HepG2 (cell line): ENCODE measurements at regions not wholly inside any gene's neighbourhood (a gene's known extent, or its start where the extent isn't known, plus 50 kb on each side); places are given as distances from the start of the nearest gene placed in this dataset.

ENCODE experiments used
- ATAC-seq: fragments of 200-7000 bp; cut with Tn5 transposase; 3 replicates; pipeline ENCODE4 v1.9.1; 2020; ENCODE audit warnings: mild to moderate bottlenecking, moderate library complexity
- BruUV-seq: library from RNA; stranded (reverse); fragments of 400-500 nt; replicated peaks from 2 replicates; lab custom pipeline; 2021; lab: Mats Ljungman, UMichigan
- CTCF ChIA-PET: fragments of 300-600 bp; formaldehyde crosslinking; extraction: SDS; loops from one replicate; lab custom pipeline; 2021; ENCODE audit warnings: low total read pairs, inconsistent platforms, low intra/inter-chr PET ratio; lab: Yijun Ruan, JAX
- POLR2A ChIA-PET: fragments of 350-600 bp; sonication (Branson Sonifier 250); formaldehyde crosslinking; loops from one replicate; lab custom pipeline; 2020; ENCODE audit warnings: antibody characterized with exemption, inconsistent platforms; lab: Yijun Ruan, JAX
- DNase-seq: peaks from one replicate; pipeline ENCODE4 v3.0.0-alpha.2; 2015; ENCODE audit warnings: low spot score
- FAIRE-seq: peaks from 3 replicates; lab custom pipeline; 2011; peaks lifted over from hg19 to GRCh38; lab: Jason Lieb, UNC
- H2AFZ ChIP-seq: one replicate; pipeline ENCODE4 v1.6.1; 2011; ENCODE audit warnings: low read length, inconsistent platforms
- H3K27ac ChIP-seq: fragments of 300-600 bp; 3 replicates; pipeline ENCODE4 v1.8.0; 2011; ENCODE audit warnings: mixed run types, mild to moderate bottlenecking, mixed read lengths, low read length, inconsistent platforms; ENCODE audit not compliant: insufficient read depth; ENCODE audit errors: extremely low read length
- H3K27me3 ChIP-seq, 2 experiments: fragments of 200-600 bp in 1 of 2; 2 replicates in 1 of 2; 3 replicates in 1 of 2; pipeline versions ENCODE4 v1.6.0 to v1.8.0; 2011; ENCODE audit warnings: low read length in 2 of 2, mild to moderate bottlenecking in 2 of 2, moderate library complexity in 2 of 2, inconsistent platforms in 1 of 2; ENCODE audit not compliant: insufficient read depth in 2 of 2, control insufficient read depth in 1 of 2
- H3K36me3 ChIP-seq, 2 experiments: fragments of 200-600 bp in 1 of 2; replicated peaks in 1 of 2; 2 replicates in 1 of 2; 3 replicates in 1 of 2; pipeline versions ENCODE4 v1.5.1 to v1.8.0; 2011; ENCODE audit warnings: low read length in 2 of 2, inconsistent platforms in 1 of 2; ENCODE audit not compliant: insufficient read depth in 2 of 2, control insufficient read depth in 1 of 2
- H3K4me1 ChIP-seq: 2 replicates; pipeline ENCODE4 v1.5.1; 2012; ENCODE audit warnings: low read length, inconsistent platforms; ENCODE audit not compliant: insufficient read depth
- H3K4me2 ChIP-seq: 2 replicates; pipeline ENCODE4 v1.6.0; 2011; ENCODE audit warnings: low read depth, low read length, inconsistent platforms
- H3K4me3 ChIP-seq, 3 experiments: fragments of 200-600 bp in 1 of 3; sonication (generic), shearing (Covaris generic) in 1 of 3; replicated peaks in 1 of 3; 2 replicates each; pipeline ENCODE4 v1.5.1; 2011 to 2016; ENCODE audit warnings: low read length in 3 of 3, inconsistent platforms in 2 of 3, low read depth in 2 of 3, mild to moderate bottlenecking in 2 of 3, control low read depth in 1 of 3, mixed read lengths in 1 of 3; ENCODE audit not compliant: insufficient read depth in 1 of 3
- H3K79me2 ChIP-seq: one replicate; pipeline ENCODE4 v1.6.1; 2011; ENCODE audit warnings: low read length, inconsistent platforms; ENCODE audit not compliant: insufficient read depth
- H3K9ac ChIP-seq: 2 replicates; pipeline ENCODE4 v1.6.0; 2011; ENCODE audit warnings: mild to moderate bottlenecking, low read depth, low read length, inconsistent platforms; ENCODE audit not compliant: insufficient read depth
- H3K9me3 ChIP-seq: 2 replicates; pipeline ENCODE4 v1.5.1; 2012; ENCODE audit warnings: mild to moderate bottlenecking, low read length
- H4K20me1 ChIP-seq: 2 replicates; pipeline ENCODE4 v1.6.0; 2011; ENCODE audit warnings: inconsistent platforms, mild to moderate bottlenecking, low read length, moderate library complexity; ENCODE audit not compliant: insufficient read depth
- CHD4 ChIP-seq: fragments of 200-600 bp; sonication (generic); IDR thresholded peaks from 2 replicates; pipeline ENCODE4 v1.7.0; 2017; ENCODE audit warnings: mild to moderate bottlenecking, low read length, borderline replicate concordance
- E2F1 ChIP-seq: sonication (generic); formaldehyde crosslinking; IDR thresholded peaks from 2 replicates; pipeline ENCODE4 v1.5.0; 2020; ENCODE audit warnings: missing genetic modification reagents
- FOXC1 ChIP-seq: sonication (generic); formaldehyde crosslinking; IDR thresholded peaks from 2 replicates; pipeline ENCODE4 v1.8.0; 2022; ENCODE audit warnings: mild to moderate bottlenecking, missing genetic modification reagents, borderline replicate concordance
- RAD21 ChIP-seq: fragments of 450-650 bp; formaldehyde crosslinking; IDR thresholded peaks from 2 replicates; pipeline ENCODE4 v1.5.0; 2020; ENCODE audit warnings: mild to moderate bottlenecking
- SP2 ChIP-seq: sonication (generic); formaldehyde crosslinking; IDR thresholded peaks from 2 replicates; pipeline ENCODE4 v1.5.1; 2020; ENCODE audit warnings: mild to moderate bottlenecking, missing genetic modification reagents
- SRF ChIP-seq: IDR thresholded peaks from 2 replicates; pipeline ENCODE4 v1.6.1; 2011; ENCODE audit warnings: mild to moderate bottlenecking, low read depth, low read length, moderate library complexity
- ZNF34 ChIP-seq: sonication (generic); formaldehyde crosslinking; IDR thresholded peaks from 2 replicates; pipeline ENCODE4 v1.4.0; 2020; ENCODE audit warnings: mild to moderate bottlenecking, missing genetic modification reagents, borderline replicate concordance
- ZNF549 ChIP-seq: sonication (generic); formaldehyde crosslinking; IDR thresholded peaks from 2 replicates; pipeline ENCODE4 v1.5.0; 2020; ENCODE audit warnings: missing genetic modification reagents
- ZNF550 ChIP-seq: sonication (generic); formaldehyde crosslinking; IDR thresholded peaks from 2 replicates; pipeline ENCODE4 v1.4.0; 2020; ENCODE audit warnings: mild to moderate bottlenecking, missing genetic modification reagents, borderline replicate concordance
- WGBS: methylation state at CpG from one replicate; pipeline ENCODE4 v1.1.6; 2017; ENCODE audit warnings: low lambda C conversion rate; 5-methylcytosine and 5-hydroxymethylcytosine counted together
- in situ Hi-C: cut with HindIII; loops from 2 replicates; pipeline ENCODE4 v1.10.0; 2017; ENCODE audit warnings: low pct_unique_long_range_greater_than_20kb; ENCODE audit not compliant: extremely low pct_ligation_motif_present
- intact Hi-C: fragments of 100-400 bp; cut with micrococcal nuclease; formaldehyde crosslinking; loops from one replicate; pipeline ENCODE4 v1.10.0; 2022; ENCODE audit not compliant: unreplicated experiment
- TF ChIP-seq, protein P1 (sequence below): sonication (generic); formaldehyde crosslinking; IDR thresholded peaks from 2 replicates; pipeline ENCODE4 v1.8.1; 2023; ENCODE audit warnings: mild to moderate bottlenecking, missing genetic modification reagents, borderline replicate concordance
- TF ChIP-seq, protein P2 (sequence below): sonication (generic); formaldehyde crosslinking; IDR thresholded peaks from 2 replicates; pipeline ENCODE4; 2020; ENCODE audit warnings: missing genetic modification reagents, mild to moderate bottlenecking, borderline replicate concordance
- TF ChIP-seq, protein P3 (sequence below): IDR thresholded peaks from 2 replicates; pipeline ENCODE4 v1.6.1; 2016; ENCODE audit warnings: low read depth, borderline replicate concordance

- ChIA-PET CTCF (no interaction called here), POLR2A (no interaction called here)
- WGBS = 53% methylated on average over 7 of the region's 13 CpGs
- Histone ChIP-seq H3K4me1 (no peaks in the 10 kb centered on the region), H4K20me1 (no peaks in the 10 kb centered on the region), H3K4me3 (no peak overlapping the region), H3K9ac (no peak overlapping the region), H3K27me3 (no peaks in the 10 kb centered on the region), H2AFZ (no peak overlapping the region), H3K36me3 (no peaks in the 10 kb centered on the region), H3K27ac (no peak overlapping the region), H3K79me2 (no peaks in the 10 kb centered on the region), H3K4me2 (no peak overlapping the region), H3K9me3 (peaks cover 51% of the 10 kb centered on the region)
- no TSS peak for BruUV-seq
- in situ Hi-C loops = no loop called here
- TF ChIP-seq, protein P1, sequence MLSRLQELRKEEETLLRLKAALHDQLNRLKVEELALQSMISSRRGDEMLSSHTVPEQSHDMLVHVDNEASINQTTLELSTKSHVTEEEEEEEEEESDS (CRISPR knock-in tag) = no peak
- TF ChIP-seq RAD21 (CRISPR knock-in tag) (no peak), ZNF34 (CRISPR knock-in tag) (no peak), ZNF550 (CRISPR knock-in tag) (no peak), SP2 (CRISPR knock-in tag) (no peak), SRF (no peak)
- FAIRE-seq = no peak
- DNase-seq = no peak
- no peak for ATAC-seq
- intact Hi-C loops = no loop called here
Observed at GRCh38 chr13:18951412-18951811, 230.2 kb downstream of the TUBA3C start.

GRCh38 chr13:18949970-18950369, 231.7 kb downstream of the TUBA3C start:
- FAIRE-seq = no peak
- no peak for TF ChIP-seq FOXC1 (CRISPR knock-in tag)
- TF ChIP-seq, protein P2, sequence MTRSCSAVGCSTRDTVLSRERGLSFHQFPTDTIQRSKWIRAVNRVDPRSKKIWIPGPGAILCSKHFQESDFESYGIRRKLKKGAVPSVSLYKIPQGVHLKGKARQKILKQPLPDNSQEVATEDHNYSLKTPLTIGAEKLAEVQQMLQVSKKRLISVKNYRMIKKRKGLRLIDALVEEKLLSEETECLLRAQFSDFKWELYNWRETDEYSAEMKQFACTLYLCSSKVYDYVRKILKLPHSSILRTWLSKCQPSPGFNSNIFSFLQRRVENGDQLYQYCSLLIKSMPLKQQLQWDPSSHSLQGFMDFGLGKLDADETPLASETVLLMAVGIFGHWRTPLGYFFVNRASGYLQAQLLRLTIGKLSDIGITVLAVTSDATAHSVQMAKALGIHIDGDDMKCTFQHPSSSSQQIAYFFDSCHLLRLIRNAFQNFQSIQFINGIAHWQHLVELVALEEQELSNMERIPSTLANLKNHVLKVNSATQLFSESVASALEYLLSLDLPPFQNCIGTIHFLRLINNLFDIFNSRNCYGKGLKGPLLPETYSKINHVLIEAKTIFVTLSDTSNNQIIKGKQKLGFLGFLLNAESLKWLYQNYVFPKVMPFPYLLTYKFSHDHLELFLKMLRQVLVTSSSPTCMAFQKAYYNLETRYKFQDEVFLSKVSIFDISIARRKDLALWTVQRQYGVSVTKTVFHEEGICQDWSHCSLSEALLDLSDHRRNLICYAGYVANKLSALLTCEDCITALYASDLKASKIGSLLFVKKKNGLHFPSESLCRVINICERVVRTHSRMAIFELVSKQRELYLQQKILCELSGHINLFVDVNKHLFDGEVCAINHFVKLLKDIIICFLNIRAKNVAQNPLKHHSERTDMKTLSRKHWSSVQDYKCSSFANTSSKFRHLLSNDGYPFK (CRISPR knock-in tag) = no peak
- TF ChIP-seq E2F1 (CRISPR knock-in tag) = no peak
- TF ChIP-seq ZNF549 (CRISPR knock-in tag) = no peak
- no peak for TF ChIP-seq RAD21 (CRISPR knock-in tag)
- TF ChIP-seq, protein P3, sequence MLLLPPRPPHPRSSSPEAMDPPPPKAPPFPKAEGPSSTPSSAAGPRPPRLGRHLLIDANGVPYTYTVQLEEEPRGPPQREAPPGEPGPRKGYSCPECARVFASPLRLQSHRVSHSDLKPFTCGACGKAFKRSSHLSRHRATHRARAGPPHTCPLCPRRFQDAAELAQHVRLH (CRISPR knock-in tag) = no peak
- TF ChIP-seq CHD4 = no peak

More at GRCh38 chr13:18949970-18950369, 231.7 kb downstream of the TUBA3C start:
- no peak for ATAC-seq
- Histone ChIP-seq H3K9ac (no peak overlapping the region), H3K27me3 (no peaks in the 10 kb centered on the region), H3K36me3 (no peaks in the 10 kb centered on the region), H3K79me2 (no peaks in the 10 kb centered on the region), H3K27ac (no peak overlapping the region), H3K4me1 (no peaks in the 10 kb centered on the region), H4K20me1 (no peaks in the 10 kb centered on the region), H2AFZ (no peak overlapping the region), H3K4me3 (no peak overlapping the region), H3K4me2 (no peak overlapping the region), H3K9me3 (peaks cover 37% of the 10 kb centered on the region)
- ChIA-PET CTCF (no interaction called here), POLR2A (no interaction called here)
- no TSS peak for BruUV-seq
- 17% methylated on average over 6 of the region's 7 CpGs for WGBS
- DNase-seq = no peak
- in situ Hi-C loops (no loop called here), intact Hi-C loops (no loop called here)
